Colonic mucosa (tissue), 4 donors: ENCODE measurements at regions not wholly inside any gene's neighbourhood (a gene's known extent, or its start where the extent isn't known, plus 50 kb on each side); places are given as distances from the start of the nearest gene placed in this dataset.

ENCODE experiments used
- DNase-seq: peaks from one replicate; pipeline ENCODE4 v3.0.0-alpha.2; 2020
- H3K27ac ChIP-seq: fragments of 200-600 bp; one replicate; pipeline ENCODE4 v1.8.0; 2021
- H3K27me3 ChIP-seq: fragments of 200-600 bp; one replicate; pipeline ENCODE4 v1.8.0; 2021
- H3K36me3 ChIP-seq: fragments of 200-600 bp; one replicate; pipeline ENCODE4 v1.8.0; 2021
- H3K4me1 ChIP-seq: fragments of 200-600 bp; one replicate; pipeline ENCODE4 v1.8.0; 2021; ENCODE audit warnings: mild to moderate bottlenecking
- H3K4me3 ChIP-seq: fragments of 200-600 bp; one replicate; pipeline ENCODE4 v1.8.0; 2021
- H3K9ac ChIP-seq, 2 donors: one replicate each; pipeline ENCODE4 v1.7.0; 2013; ENCODE audit warnings: control low read depth in 2 of 2, low read depth in 2 of 2, low read length in 2 of 2
- H3K9me3 ChIP-seq: fragments of 200-600 bp; one replicate; pipeline ENCODE4 v1.8.0; 2021
- CTCF ChIP-seq: fragments of 200-600 bp; IDR thresholded peaks from one replicate; pipeline ENCODE4 v1.8.0; 2022; ENCODE audit warnings: antibody characterized with exemption, mild to moderate bottlenecking
- intact Hi-C: fragments of 100-400 bp; cut with DNase I; formaldehyde crosslinking; loops from one replicate; pipeline ENCODE4 v1.14.1; 2022
- donor health status: healthy.
- donor health status: DM: no; HTN: no; CAD: no.
- donor health status: DM: no; HTN: no; CAD: no.

- H3K27me3 ChIP-seq: no peaks in the 10 kb centered on the region
- TF ChIP-seq CTCF: no peak
- no peaks in the 10 kb centered on the region for H3K9me3 ChIP-seq
- no peak for DNase-seq
- H3K9ac ChIP-seq: no peak overlapping the region
- no peak overlapping the region for H3K4me3 ChIP-seq
- H3K4me1 ChIP-seq: no peaks in the 10 kb centered on the region
- intact Hi-C loops: no loop called here
- H3K27ac ChIP-seq: no peak overlapping the region
- no peaks in the 10 kb centered on the region for H3K36me3 ChIP-seq
These were observed 165.9 kb upstream of the TMEM260 start for GRCh38 chr14:56413721-56414120.

GRCh38 chr14:56414236-56414635, 165.4 kb upstream of the TMEM260 start:
- H3K27ac ChIP-seq: no peak overlapping the region
- H3K36me3 ChIP-seq: no peaks in the 10 kb centered on the region
- H3K4me1 ChIP-seq: no peaks in the 10 kb centered on the region
- intact Hi-C loops: no loop called here
- no peak for DNase-seq
- no peak overlapping the region for H3K4me3 ChIP-seq
- H3K27me3 ChIP-seq: no peaks in the 10 kb centered on the region
- no peak overlapping the region for H3K9ac ChIP-seq
- H3K9me3 ChIP-seq: no peaks in the 10 kb centered on the region
- TF ChIP-seq CTCF: no peak

GRCh38 chr14:56416213-56416612, 163.4 kb upstream of the TMEM260 start:
- Histone ChIP-seq H3K9me3 (no peaks in the 10 kb centered on the region), H3K4me3 (no peak overlapping the region), H3K36me3 (no peaks in the 10 kb centered on the region), H3K4me1 (no peaks in the 10 kb centered on the region), H3K9ac (no peak overlapping the region), H3K27ac (no peak overlapping the region), H3K27me3 (no peaks in the 10 kb centered on the region)
- DNase-seq: no peak
- no peak for TF ChIP-seq CTCF
- intact Hi-C loops: no loop called here

- Histone ChIP-seq H3K27me3 (no peaks in the 10 kb centered on the region), H3K4me3 (no peak overlapping the region), H3K27ac (no peak overlapping the region), H3K9me3 (no peaks in the 10 kb centered on the region), H3K36me3 (no peaks in the 10 kb centered on the region), H3K9ac (no peak overlapping the region), H3K4me1 (no peaks in the 10 kb centered on the region)
- no peak for TF ChIP-seq CTCF
- intact Hi-C loops: no loop called here
- DNase-seq: no peak
These were observed 162.4 kb upstream of the TMEM260 start for GRCh38 chr14:56417173-56417572.

- Histone ChIP-seq H3K9me3 (no peaks in the 10 kb centered on the region), H3K36me3 (no peaks in the 10 kb centered on the region), H3K27me3 (no peaks in the 10 kb centered on the region), H3K9ac (no peak overlapping the region), H3K4me3 (no peak overlapping the region), H3K4me1 (no peaks in the 10 kb centered on the region), H3K27ac (no peak overlapping the region)
- intact Hi-C loops: no loop called here
- TF ChIP-seq CTCF: no peak
- no peak for DNase-seq
These were observed 159.8 kb upstream of the TMEM260 start for GRCh38 chr14:56419750-56420149.

- intact Hi-C loops: no loop called here
- Histone ChIP-seq H3K27me3 (no peaks in the 10 kb centered on the region), H3K27ac (no peak overlapping the region), H3K4me3 (no peak overlapping the region), H3K36me3 (no peaks in the 10 kb centered on the region), H3K4me1 (no peaks in the 10 kb centered on the region), H3K9ac (no peak overlapping the region), H3K9me3 (no peaks in the 10 kb centered on the region)
- TF ChIP-seq CTCF: no peak
- no peak for DNase-seq
These were observed 157.4 kb upstream of the TMEM260 start for GRCh38 chr14:56422221-56422620.
